ENCODE measurements at regions not wholly inside any gene's neighbourhood (a gene's known extent, or its start where the extent isn't known, plus 50 kb on each side); places are given as distances from the start of the nearest gene placed in this dataset.

DNA sequence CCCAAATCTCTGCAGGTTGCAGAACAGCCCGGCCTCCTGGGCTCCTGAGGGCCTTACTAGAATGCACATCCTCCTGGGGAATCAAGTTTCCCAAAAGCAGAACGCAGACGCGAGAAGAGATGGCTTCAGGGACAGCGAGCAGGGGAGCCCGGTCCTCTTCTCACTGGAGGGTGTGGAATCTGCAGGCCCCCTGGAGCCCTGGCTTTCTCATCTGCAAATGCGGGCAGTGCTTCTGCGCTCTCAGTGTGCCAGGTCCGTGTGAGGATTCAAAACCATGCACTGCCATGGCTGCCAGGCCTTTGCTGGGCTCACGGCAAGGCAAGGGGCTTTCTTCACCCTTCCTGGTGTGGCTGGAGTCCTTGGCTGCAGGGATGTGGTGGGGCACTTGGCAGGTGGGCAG, 330.9 kb upstream of the MKI67 start:
- no peak overlapping the region for H3K4me3 ChIP-seq (replicated peaks; ENCODE audit: low read depth, low read length)
- no peak for DNase-seq (ENCODE audit: low read depth)
- TF ChIP-seq, protein P1, sequence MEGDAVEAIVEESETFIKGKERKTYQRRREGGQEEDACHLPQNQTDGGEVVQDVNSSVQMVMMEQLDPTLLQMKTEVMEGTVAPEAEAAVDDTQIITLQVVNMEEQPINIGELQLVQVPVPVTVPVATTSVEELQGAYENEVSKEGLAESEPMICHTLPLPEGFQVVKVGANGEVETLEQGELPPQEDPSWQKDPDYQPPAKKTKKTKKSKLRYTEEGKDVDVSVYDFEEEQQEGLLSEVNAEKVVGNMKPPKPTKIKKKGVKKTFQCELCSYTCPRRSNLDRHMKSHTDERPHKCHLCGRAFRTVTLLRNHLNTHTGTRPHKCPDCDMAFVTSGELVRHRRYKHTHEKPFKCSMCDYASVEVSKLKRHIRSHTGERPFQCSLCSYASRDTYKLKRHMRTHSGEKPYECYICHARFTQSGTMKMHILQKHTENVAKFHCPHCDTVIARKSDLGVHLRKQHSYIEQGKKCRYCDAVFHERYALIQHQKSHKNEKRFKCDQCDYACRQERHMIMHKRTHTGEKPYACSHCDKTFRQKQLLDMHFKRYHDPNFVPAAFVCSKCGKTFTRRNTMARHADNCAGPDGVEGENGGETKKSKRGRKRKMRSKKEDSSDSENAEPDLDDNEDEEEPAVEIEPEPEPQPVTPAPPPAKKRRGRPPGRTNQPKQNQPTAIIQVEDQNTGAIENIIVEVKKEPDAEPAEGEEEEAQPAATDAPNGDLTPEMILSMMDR (IDR thresholded peaks at IDR 0.05; ENCODE audit: low read length, missing control alignments): no peak

DNA sequence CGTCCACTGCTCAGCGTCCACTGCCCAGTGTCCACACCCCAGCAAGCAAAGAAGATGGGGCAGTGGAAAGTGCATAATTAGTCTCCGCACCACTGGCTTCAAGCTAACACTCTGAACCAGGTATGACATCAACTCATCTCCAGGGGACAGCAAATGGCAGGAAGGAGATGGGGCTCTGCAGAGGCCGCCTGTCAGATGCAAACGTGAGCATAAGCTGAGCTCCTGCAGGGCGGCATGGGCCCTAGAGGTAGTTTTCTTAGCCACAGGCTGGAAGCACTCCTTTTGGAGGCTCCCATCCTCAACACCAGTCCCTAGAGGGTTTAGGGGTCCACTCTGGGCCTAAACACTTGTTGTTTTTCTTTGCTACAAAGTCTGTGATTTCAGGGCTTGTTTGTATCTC, 335.8 kb upstream of the MKI67 start:
- no peak for DNase-seq (ENCODE audit: low read depth)
- TF ChIP-seq, protein P1 (IDR thresholded peaks at IDR 0.05; ENCODE audit: low read length, missing control alignments): no peak
- H3K4me3 ChIP-seq (replicated peaks; ENCODE audit: low read depth, low read length): no peak overlapping the region

DNA sequence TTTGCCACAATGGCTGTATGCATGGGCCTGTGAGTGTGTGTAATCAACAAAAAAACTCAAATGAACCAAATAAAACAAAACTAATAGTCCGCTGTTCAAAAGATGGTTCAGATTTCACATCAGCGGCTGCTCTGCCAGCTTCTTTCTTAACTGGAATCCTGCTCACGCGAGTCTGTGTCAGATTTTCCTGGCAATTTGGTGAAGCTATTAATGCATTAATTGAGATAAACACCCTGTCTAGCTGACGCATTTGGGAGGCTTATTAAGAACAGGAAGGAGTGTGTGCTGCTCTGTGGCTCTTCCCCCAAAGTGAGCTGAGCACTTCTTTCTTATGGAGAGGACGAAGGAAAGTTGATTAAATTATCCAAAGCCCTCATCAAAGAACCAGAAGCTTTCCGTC, 336.6 kb upstream of the MKI67 start:
- DNase-seq (ENCODE audit: low read depth): no peak

DNA sequence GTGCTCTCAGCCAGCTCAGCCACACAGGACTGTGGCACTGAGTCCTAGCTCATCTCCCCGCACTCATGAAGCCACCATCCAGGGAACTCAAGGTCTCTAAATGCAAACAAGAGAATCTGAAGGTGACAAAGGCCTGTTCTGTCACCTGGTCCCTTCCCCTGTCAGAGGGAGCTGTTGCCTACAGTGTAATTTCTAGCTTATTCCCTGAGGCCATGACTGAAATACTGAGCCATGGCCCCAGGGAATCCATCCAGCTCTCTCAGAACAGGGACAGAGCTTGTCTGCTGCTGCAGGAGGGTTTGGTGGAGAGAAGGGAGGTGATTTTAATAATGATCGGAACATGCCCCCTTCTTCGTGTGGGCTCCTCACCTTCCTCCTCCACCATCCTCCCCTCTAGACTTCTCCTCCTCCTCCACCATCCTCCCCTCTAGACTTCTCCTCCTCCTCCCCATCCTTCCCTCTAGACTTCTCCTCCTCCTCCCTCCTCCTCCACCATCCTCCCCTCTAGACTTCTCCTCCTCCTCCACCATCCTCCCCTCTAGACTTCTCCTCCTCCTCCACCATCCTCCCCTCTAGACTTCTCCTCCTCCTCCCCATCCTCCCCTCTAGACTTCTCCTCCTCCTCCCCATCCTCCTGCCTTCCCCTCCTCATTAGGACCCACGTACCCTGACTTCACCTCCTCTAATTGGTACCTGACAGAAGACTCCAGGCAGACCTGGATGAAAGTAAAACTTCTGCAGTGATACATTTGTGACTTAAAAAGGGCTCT, 338.0 kb upstream of the MKI67 start:
- TF ChIP-seq, protein P1 (IDR thresholded peaks at IDR 0.05; ENCODE audit: low read length, missing control alignments): no peak
- no peak overlapping the region for H3K4me3 ChIP-seq (replicated peaks; ENCODE audit: low read depth, low read length)
- DNase-seq (ENCODE audit: low read depth): peak; percentile 55

More for the DNA sequence above, 336.6 kb upstream of the MKI67 start:
- no peak overlapping the region for H3K4me3 ChIP-seq (replicated peaks; ENCODE audit: low read depth, low read length)
- TF ChIP-seq, protein P1 (IDR thresholded peaks at IDR 0.05; ENCODE audit: low read length, missing control alignments): no peak

DNA sequence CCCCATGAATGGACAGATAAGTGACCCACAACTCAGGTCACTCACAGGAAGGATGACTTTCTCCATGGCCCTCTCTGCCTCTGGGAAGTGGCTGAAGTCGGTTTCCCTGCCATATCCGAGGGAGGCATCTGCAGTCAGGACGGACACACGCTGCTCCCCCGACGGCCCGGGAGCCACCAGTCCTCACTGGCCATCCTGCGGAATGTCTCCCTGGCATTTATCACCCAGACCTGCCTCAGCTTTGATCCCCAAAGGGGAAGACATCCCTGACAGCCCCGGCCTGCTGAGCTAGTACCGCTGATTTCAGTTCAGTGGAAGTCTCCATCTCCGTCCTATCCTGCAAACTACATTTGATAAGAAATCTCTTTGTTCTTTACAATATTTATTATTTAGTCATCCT, 339.5 kb upstream of the MKI67 start:
- TF ChIP-seq, protein P1 (IDR thresholded peaks at IDR 0.05; ENCODE audit: low read length, missing control alignments): no peak
- DNase-seq (ENCODE audit: low read depth): no peak
- no peak overlapping the region for H3K4me3 ChIP-seq (replicated peaks; ENCODE audit: low read depth, low read length)

DNA sequence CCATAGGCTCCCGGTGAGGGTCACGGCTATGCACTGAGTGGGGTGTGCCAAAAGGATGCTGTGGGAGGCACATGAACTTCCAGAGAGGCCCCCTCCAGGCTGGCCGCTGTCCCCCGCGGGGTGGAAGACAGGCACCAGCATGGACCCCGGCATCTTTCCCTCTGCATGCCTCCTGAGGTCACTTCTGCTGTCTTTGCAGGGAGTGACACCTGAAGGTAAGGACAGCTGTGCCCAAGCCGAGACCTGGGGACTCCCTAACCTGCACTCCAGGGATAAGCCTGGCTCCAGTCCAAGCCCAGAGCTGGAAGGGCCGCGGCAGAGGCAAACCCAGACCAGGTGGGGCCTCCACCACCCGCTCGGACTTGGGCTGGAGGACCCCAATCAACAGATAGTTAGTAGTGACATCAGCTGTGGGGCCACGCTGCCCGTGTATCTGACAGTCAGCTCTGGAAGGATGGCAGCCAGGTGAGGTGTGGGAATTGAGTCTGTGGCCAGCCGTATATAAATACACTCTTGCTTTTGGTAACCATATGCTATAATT, 340.7 kb upstream of the MKI67 start:
- TF ChIP-seq, protein P1 (IDR thresholded peaks at IDR 0.05; ENCODE audit: low read length, missing control alignments): no peak
- H3K4me3 ChIP-seq (replicated peaks; ENCODE audit: low read depth, low read length): no peak overlapping the region
- no peak for DNase-seq (ENCODE audit: low read depth)

DNA sequence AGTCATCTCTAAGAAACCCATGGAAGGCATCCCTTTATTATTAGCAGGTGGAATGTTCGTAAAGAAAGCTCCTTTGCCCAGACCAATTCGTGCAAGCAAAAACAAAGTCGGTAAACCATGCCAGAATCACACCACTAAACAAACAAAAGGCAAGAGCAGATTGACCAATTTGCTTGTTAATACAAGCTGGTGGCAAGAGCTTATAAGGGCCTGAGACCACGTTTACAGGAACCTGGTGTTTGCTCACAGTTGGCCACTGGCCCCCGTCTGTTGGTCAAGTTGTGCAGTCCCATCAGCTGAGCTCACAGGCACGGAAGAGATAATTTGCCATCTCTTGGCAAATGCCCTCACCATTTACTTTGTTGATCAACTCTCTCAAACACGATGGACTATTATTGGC, 342.2 kb upstream of the MKI67 start:
- TF ChIP-seq, protein P1 (IDR thresholded peaks at IDR 0.05; ENCODE audit: low read length, missing control alignments): no peak
- H3K4me3 ChIP-seq (replicated peaks; ENCODE audit: low read depth, low read length): no peak overlapping the region
- DNase-seq (ENCODE audit: low read depth): no peak

Measured in fibroblast of pulmonary artery (primary cell).